ENCODE measurements at regions not wholly inside any gene's neighbourhood (a gene's known extent, or its start where the extent isn't known, plus 50 kb on each side); places are given as distances from the start of the nearest gene placed in this dataset.
A peak's percentile ranks its signal among the peaks of the same experiment; 100 is the strongest.

GRCh38 chr22:22421392-22421791 lies 87.2 kb downstream of the ZNF280B start:
- DNase-seq = no peak

- DNase-seq = peak; percentile 83
These were observed 85.9 kb downstream of the ZNF280B start for GRCh38 chr22:22422629-22423112.

- no peak for DNase-seq
These were observed 84.9 kb downstream of the ZNF280B start for GRCh38 chr22:22423681-22424080.

- DNase-seq = no peak
These were observed 84.2 kb downstream of the ZNF280B start for GRCh38 chr22:22424210-22424800.

GRCh38 chr22:22424956-22425355 lies 83.6 kb downstream of the ZNF280B start:
- no peak for DNase-seq

- no peak for DNase-seq
These were observed 83.2 kb downstream of the ZNF280B start for GRCh38 chr22:22425356-22425755.

GRCh38 chr22:22425783-22426624 lies 82.5 kb downstream of the ZNF280B start:
- DNase-seq = no peak

- DNase-seq = no peak
These were observed 80.9 kb downstream of the ZNF280B start for GRCh38 chr22:22427542-22428065.

- DNase-seq = no peak
These were observed 80.1 kb downstream of the ZNF280B start for GRCh38 chr22:22428222-22429098.

GRCh38 chr22:22429369-22430108 lies 79.0 kb downstream of the ZNF280B start:
- DNase-seq = no peak

- no peak for DNase-seq
These were observed 78.3 kb downstream of the ZNF280B start for GRCh38 chr22:22430111-22430820.

GRCh38 chr22:22431271-22432220 lies 77.0 kb downstream of the ZNF280B start:
- DNase-seq = peak; percentile 81

GRCh38 chr22:22432479-22432878 lies 76.1 kb downstream of the ZNF280B start:
- DNase-seq = no peak

GRCh38 chr22:22432937-22433336 lies 75.6 kb downstream of the ZNF280B start:
- no peak for DNase-seq

GRCh38 chr22:22433770-22434169 lies 74.8 kb downstream of the ZNF280B start:
- DNase-seq = no peak
